Stimulated activated CD4-positive, alpha-beta T cell treated with anti-CD3 and anti-CD28 coated beads, Interleukin-1b, Interleukin-23, amount 100 ng/mL, for 1 hour (primary cell): ENCODE measurements at regions not wholly inside any gene's neighbourhood (a gene's known extent, or its start where the extent isn't known, plus 50 kb on each side); places are given as distances from the start of the nearest gene placed in this dataset.

Source experiments
- DNase-seq, 2 donors: peaks; one replicate each; pipeline ENCODE4 v3.0.0-alpha.2; 2020; ENCODE audit warnings: low read depth in 2 of 2

DNA sequence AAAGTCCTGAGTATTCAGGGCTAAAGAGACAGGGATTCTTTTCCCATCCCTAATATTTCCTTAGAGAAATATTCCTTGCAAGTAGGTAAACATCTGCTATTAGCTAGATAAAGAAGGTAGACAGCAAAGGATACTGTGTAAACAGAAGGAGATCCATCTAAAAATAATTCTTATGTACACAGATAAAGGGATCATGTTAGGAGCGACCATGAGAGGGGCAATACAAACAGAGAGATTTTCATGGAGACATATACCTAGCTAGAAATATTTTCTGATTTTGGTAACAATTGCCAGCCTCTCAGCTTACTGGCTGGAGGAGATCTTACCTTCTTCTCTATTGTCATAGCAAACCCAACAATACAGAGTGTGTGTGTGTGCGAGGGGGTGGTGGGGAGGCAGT is 184.6 kb upstream of the DMAC1 start:
- no peak for DNase-seq

DNA sequence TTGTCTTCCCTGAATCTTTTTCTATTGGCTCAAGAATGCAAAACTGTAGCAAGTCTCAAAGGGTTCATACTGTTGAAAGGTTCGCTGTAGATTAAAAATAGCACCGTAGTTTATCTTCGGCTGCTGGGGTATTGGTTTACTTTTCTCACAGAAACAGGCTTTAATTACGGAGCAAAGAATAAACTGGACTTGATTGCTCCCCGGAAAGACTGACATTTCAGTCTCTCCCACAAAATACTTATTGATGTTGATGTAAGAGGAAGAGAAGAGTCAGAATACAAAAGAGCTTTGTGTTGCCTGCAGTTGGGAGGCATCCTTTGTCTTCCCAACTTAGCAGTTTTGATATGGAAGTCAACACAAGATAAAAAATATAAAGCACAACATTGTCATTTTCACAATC is 183.9 kb upstream of the DMAC1 start:
- no peak for DNase-seq

DNA sequence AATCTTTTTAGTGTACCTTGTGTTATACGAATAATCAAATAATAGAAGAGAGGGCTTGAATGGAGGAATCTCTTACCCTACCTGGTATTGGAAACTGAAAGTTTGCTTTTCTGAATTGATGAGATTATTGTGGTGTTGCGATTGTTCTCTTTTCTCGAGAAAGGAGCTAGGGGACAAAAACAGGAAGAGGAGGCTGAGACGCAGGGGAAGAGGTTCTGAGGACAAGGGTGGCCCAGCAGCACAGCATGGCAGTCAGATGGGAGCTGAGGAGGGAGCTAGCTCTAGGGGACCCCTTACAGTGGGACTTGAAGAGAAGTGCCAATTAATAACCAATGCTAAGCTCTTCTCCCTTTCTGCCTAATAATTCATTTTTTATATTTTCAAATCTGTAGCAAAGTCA is 183.3 kb upstream of the DMAC1 start:
- DNase-seq = no peak

DNA sequence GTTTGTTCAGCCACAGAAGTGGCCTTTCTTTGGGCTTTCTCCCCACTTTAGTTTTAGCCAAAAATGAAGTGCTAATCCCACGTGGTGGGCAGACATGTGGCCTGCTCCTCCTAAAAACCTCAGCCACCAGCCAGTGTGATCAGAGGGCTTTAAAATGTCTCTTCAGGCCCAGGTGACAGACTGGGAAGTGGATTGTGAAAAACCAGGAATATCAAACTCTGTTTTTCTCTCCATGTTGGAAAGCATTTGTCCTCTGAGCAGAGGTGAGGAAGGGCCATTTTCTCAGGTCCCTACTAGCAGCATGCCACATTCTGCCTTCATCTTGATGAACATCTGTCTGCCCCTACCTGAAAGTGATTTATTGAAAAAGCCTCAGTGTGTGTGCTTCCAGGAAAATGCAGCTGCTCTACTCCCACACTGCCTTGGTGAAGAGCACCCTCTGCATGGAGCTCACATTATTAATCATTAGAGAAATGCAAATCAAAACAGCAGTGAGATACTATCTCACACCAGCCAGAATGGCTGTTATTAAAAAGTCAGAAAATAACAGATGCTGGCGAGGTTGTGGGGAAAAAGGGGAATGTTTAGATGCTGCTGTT is 181.2 kb upstream of the DMAC1 start:
- no peak for DNase-seq

DNA sequence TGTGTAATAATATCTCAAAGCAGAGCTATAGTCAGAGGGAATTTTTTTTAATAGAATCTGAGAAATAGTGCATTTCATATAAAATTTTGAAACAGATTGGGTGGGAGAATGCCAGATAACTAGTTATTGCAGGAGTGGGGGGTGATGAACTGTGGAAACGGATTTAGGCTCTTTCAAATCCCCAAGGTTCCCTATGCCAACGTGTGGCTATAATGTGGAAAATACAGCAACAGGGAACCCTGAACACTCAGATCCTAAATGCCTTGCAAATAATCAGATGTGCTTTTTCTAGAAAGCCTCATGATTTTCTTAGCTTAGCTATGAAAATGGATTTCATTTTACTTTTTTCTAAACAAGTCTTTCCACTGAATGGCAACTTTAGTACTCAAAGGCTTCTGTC is 180.5 kb upstream of the DMAC1 start:
- DNase-seq = no peak

DNA sequence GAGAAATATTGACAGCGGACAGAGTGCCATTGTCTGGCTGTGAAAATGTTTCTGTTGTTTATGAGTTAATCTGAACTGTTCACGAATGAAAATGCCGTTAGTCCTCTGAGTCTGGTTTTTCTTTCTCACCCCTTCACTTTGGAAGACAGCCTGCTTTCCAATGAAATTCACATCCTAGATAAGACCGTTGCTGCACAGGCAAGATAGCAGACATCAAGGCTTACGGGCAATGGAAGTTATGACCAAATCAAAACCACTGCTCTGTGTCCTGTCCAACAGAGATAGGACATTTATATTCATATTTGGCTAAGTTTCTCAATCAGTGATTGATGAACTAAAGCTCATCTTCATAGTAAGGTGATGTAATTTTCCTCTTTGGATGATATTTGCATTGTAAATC is 180.0 kb upstream of the DMAC1 start:
- no peak for DNase-seq

DNA sequence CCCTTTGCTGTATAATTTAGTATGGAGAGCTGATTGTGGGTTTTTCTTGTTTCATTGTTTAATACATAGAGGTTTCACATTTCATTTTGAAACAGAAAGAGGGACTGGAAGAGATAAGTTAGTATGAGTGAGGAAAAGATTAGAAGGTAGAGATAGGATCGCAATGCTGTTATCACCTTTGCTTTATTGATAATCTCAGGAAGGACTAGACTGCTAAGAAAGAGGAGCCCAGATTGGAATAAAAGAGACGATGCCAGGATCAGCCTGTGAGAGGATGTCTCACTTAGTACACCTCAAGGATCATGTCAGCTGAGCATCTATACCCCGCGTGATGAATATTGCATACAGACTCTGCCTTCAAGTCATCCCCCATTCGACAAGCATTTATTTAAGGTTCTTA is 178.0 kb upstream of the DMAC1 start:
- DNase-seq = no peak

DNA sequence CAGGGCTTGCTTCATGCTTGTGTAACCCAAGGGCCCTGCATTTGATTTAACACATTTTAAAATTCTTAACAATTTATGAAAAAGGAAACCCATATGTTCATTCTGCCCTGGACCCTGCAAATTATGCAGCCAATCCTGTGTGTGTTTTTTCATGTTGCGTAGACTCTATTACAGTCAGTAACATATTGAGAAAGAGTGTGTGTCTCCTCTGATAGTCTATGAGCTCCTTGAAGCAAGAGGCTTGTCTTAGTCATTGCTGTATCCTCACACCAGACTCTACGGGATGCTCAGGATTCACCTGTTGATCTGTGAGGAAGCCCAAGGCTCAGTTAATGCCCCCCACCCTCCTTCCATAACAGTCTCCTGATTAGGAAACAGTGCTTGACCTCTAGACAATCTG is 177.3 kb upstream of the DMAC1 start:
- no peak for DNase-seq

DNA sequence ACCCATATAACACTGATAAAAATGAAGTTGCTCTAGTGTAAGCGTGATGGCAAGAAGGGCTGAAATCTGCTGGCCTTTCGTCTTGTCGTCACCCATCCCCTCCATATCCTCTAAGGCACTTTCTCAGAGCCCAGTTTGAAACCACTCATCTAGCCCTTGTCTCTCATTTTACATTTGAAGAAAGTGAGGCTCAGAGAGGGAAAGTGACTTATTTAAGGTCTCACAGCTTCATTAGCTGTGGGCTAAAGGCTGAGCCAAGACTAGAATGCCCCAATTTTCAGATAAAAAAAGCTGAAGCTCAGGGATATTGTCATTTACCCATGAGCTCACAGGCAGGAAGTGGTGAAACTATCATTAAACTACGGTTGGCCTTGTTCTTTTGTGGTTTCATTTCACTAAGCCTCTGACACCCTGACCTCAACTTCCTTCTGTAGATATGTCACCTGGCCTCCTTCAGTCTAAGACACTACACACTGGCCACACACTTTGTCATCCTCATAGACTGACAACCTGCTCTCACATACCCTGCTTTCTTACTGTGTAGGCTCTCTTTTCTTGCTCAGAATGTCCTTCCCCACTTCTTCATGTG is 176.7 kb upstream of the DMAC1 start:
- peak in 1 of 2 donors; percentile 23 for DNase-seq

DNA sequence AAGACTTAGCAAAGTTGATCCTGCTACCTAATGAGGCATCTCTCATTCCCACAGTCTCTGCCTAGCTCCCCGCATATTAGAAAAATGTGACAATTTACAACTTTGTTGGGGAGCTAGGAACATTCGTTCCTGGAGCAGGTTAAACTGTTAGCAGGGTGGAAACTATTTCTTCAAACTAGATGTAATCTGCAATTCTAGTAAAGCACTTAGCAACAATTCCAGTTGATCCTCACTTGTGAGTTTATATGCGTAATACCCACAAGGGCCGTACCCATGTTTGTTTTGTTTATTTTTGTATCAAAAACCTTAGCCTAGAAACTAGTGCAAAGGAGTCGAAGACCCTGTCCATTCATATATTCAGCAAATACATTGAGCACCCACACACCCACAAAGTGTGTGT is 175.8 kb upstream of the DMAC1 start:
- DNase-seq = no peak

DNA sequence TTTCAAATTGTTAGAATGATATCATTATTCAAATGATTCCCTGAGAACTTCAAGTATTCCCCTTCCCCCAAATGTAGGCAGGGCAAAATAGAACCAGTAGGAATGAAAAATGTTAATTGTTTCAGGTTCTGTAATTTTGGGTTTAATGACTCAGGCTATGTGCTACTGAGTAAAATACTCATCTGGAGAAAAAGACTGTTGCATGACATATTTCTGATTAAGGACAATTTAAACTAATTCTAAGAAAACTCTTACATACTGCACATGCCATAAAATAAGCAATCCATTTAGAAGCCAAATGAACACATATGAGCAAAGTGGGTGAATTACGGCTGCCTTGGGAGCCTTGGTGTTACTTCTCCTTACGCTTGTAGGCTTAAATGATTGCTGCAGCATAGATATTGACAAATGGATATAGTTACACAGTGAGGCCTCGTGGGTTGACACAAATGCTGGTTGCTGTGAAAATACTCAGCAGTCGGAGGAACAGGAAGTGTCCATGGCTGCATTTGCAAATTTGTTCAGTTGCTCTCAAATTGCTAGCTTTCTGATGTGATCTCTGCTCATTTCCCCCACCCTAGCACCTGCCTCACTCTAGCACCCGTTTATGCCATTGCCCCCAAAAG is 174.9 kb upstream of the DMAC1 start:
- no peak for DNase-seq

DNA sequence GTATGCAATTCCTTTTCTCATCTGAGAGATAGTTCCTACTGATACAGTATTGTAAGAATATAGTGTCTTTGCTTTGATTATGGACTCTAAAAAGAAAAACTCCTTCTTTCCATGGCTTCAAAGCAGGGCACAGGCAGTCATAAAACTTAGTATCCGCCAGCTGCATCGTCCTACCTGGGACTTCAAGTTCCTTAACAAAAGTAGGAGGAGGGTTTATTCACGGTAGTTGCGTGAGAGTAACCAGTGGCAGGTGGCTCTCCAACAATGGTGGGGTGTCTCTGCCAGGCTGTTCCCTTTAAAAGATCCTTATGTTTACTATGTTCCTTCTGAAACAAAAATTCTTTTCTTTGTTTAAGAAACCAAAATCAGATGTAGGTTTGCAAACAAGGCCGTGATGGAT is 173.5 kb upstream of the DMAC1 start:
- DNase-seq = no peak

DNA sequence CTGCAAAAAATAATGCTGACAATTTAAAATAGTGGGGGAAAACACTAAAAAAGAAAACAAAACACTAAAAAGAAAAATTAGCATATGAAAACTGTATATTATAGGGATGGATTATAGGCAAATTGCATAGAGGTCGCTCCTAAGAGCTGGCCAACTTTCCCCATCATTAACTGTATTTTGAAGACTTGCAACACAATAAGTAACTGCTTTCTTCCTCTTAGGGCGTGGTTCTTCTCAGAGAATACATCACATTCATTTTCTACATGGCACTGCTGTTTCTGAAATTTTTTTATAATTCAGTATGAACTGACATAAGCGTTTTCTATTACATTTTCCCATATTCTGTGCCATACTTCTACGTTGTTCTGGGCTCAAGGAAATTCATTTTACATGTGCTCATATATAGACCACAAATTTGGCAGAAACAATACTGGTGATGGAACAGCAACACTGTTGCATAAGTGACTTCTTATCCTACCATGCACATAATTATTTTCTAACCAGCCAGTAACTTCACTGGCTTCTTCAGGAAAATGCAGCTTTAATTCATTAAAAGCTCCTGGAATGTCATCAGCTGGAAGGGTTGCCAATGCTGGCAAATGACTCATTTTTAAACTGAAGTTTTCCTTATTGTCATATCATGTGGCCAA is 171.2 kb upstream of the DMAC1 start:
- DNase-seq = no peak

DNA sequence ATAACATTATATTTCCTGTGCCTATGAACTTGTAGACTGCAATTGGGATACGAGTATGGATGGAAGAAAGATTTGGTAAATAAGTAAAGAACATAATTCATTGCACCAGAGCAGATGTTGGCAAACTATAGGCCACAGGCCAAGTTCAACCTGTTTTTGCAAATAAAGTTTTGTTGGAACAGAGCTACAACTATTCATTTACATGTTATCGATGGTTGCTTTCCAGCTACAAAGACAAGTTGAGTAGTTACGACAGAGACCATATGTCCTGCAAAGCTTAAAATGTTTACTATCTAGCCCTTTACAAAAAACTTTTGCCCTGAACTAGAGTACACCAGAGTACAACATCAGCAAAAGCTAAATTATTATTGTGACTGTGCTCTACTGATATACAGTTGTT is 169.1 kb upstream of the DMAC1 start:
- no peak for DNase-seq

DNA sequence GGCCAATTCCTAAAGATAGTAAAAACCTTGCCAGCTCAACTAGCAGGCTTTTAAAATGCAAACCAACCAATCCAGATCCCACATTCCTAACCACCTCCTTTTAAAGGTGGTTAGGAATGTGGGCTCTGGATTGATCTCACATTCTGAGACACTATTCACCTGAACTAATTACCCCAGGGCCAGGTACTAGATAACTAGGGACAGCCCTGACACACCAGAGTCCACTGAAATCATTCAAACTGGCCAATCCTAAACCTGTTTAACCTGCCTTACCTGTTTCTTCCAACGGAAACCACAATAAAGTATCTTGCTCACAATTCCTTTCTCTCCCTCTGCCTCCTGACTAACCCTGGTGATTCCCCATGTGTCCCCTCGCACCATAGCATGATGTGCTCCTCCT is 168.3 kb upstream of the DMAC1 start:
- no peak for DNase-seq

DNA sequence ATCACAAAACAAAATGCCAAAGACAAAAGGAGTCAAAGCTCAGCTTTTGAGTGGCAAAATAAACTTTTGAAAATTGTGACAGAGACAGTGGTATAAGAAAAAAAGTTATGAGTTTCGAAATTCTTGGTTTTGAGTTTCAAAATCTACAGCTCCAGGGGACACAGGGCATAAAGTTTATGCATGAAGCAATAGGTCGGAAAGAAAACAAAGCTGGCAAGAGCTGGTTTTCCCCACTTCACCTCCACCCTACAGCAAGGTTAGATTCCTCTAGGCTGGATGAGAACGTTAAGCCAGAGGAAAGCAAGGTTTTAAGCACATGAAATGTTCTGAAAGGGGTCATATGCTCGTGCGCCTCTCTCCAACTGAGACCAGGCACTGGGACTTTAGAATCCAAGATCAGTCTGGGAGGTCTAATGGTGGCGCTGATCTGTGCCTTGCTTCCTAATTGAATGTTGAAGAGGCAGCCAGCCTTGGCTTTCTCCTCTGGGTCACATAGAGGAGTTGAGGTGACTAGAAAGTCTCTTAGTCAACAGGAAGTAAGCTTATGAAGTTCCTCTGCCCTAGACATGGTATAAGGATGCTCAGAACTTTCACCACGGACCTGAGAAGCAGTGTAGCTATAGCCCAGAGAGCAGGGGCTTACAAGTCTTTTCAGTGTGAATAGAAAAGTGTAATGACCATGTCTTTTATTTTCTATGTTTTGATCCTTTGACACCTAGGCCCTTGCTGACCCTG is 167.7 kb upstream of the DMAC1 start:
- DNase-seq = no peak

DNA sequence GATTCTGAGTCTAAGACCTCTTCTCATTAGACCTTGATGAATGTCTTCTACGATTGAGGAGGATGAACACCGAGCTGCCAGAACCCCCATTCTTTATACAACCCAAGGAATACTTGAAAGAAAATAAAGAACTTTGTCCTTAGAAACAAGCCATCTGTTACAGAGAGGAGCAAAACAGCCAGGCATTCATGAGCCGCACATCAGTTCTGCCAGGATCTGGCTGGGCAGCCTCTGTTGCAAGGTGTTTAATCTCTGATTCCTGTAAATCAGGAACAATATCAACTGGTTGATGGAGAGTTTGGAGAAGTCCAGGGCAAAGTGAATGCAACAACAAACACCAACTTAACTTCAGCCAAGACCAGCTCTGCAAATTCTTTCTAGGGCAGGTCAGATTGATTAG is 165.5 kb upstream of the DMAC1 start:
- no peak for DNase-seq

DNA sequence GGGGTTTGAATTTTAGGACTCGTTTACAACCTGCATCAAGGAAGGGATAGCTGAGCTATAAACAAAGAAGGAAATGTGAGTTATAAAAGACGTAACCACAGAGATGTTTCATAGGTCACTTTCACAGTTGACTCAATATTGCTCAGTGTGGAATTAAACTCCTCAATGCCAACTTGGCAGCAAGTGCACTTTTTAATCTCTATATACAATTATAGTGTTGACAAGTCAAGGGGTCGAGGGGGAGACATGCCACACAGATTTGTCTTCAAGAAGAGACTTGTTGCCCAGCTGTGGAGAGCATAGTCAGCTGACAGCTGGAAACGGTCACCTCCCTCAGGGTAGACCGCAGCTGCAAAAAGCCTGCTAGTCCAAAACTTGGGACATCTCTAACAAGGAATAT is 163.4 kb upstream of the DMAC1 start:
- no peak for DNase-seq

DNA sequence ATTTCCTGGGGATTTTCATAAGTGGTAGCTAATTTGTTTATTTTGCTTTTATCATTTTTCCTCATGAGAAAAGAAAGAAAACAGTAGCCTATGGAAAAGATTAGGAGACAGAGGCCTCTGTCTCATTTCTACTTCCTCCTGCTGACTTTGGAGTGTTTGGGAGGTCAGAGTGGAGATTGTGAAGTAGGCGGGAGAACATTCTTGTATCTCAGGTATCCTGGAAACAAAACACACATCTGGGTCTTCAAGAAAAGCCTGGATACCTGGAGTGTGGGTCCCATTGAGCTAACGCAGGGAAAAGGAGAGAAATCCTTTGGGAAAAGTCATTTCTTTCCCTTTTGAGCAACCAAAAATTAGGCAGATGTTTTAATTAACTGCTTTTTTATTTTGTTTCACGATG is 161.5 kb upstream of the DMAC1 start:
- no peak for DNase-seq

DNA sequence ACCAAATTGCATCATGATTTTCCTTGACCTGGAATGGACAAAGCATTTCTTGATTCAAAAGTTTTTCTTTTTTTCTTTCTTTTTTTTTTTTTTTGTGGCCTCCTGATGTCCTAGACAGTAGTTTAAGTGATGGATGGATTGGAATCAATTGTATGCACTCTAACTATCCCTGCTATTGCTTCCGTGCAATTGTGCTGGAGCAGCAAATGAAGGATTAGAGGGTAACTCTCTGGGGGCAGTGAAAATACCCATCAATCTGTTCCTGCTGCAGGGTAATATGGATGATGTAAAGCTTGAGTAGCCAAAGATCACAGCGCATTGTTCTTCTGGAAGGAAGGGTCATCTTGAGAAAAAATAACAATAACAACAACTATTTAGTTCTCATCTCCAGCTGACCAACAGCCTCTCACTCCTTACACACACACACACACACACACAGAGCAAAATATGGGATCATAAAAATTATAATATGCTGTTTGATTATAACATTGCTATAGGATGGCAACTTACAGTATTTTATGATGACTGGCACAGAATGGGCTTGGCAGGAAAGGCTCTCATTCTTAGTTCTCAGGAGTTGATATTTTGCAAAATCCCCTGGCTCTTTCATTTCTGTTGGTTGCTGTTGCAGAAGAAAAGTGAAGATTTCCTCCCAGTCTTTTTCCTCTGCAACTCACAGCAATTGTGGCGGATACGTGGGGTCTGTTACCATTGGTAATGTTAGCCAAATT is 160.9 kb upstream of the DMAC1 start:
- DNase-seq = no peak

DNA sequence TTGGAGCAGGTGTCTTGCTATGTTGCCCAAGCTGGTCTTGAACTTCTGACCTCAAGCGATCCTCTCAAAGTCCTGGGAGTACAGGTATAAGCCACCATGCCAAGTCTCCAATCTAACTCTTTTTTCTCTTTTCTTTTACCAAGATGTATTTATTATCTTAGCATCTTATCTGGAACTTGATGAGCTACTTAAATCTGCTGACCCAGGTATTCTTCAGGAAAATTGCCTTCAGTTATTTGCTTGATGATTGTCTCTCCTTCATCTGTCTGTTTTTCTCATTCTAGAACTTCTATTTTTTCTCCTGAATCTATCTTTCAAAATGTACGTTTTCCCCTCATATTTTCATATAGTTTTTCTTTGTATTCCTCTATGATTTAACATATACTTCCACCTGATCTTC is 158.2 kb upstream of the DMAC1 start:
- DNase-seq = no peak

DNA sequence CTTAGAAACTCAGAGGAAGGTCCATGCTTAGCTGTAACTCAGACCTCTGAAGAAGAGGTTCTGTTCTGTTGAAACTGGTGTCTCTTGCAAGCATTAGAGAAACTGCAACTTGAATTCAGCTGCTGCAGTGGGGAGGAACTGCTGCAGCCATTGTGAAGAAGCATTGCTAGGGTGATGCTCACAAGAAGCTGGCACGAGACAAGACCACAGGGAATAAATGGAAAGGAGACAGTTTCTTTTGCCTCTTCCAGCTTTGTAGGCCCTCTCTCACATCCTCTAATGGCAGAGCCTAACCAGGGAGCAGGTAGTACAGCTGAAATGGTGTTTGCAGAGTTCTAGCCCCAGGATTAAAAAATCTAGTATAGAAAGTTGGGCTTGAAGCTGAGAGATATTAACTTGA is 148.0 kb upstream of the DMAC1 start:
- no peak for DNase-seq
